HG03460 (cell line): ENCODE measurements at regions not wholly inside any gene's neighbourhood (a gene's known extent, or its start where the extent isn't known, plus 50 kb on each side); places are given as distances from the start of the nearest gene placed in this dataset.
"Not testable (repeated sequence)": the region's sequence is repeated elsewhere in the genome, so short reads cannot be mapped to it uniquely, and the experiment has no call there.

Experiments
- ATAC-seq: cut with Tn5 transposase; IDR thresholded peaks from one replicate; pipeline ENCODE4 v1.9.1; 2021; ENCODE audit not compliant: unreplicated experiment

GRCh38 chr10:28387140-28387539 is 84.3 kb upstream of the MPP7 start:
- ATAC-seq, result no peak

GRCh38 chr10:28391283-28391682 is 88.4 kb upstream of the MPP7 start:
- ATAC-seq, result no peak

- ATAC-seq, result peak; percentile 68
Observed at GRCh38 chr10:28393956-28394568, 91.2 kb upstream of the MPP7 start.

GRCh38 chr10:28396331-28396730 is 93.5 kb upstream of the MPP7 start:
- ATAC-seq, result no peak

- ATAC-seq, result no peak
Observed at GRCh38 chr10:28397229-28397628, 94.4 kb upstream of the MPP7 start.

GRCh38 chr10:28400176-28400575 is 97.3 kb upstream of the MPP7 start:
- no peak for ATAC-seq

GRCh38 chr10:28400681-28401080 is 97.8 kb upstream of the MPP7 start:
- no peak for ATAC-seq

- ATAC-seq, result not testable (repeated sequence)
Observed at GRCh38 chr10:28402611-28403073, 99.8 kb upstream of the MPP7 start.

GRCh38 chr10:28403090-28403489 is 100.2 kb upstream of the MPP7 start:
- ATAC-seq, result no peak

- ATAC-seq, result no peak
Observed at GRCh38 chr10:28408237-28408777, 105.4 kb upstream of the MPP7 start.

- no peak for ATAC-seq
Observed at GRCh38 chr10:28410420-28411135, 107.7 kb upstream of the MPP7 start.

GRCh38 chr10:28411136-28411460 is 108.2 kb upstream of the MPP7 start:
- ATAC-seq, result no peak

- peak; percentile 85 for ATAC-seq
Observed at GRCh38 chr10:28411648-28412047, 108.8 kb upstream of the MPP7 start.

- no peak for ATAC-seq
Observed at GRCh38 chr10:28418069-28418468, 114.8 kb upstream of the WAC start.

- ATAC-seq, result no peak
Observed at GRCh38 chr10:28425422-28425821, 107.5 kb upstream of the WAC start.

GRCh38 chr10:28426392-28427159 is 106.3 kb upstream of the WAC start:
- ATAC-seq, result no peak

GRCh38 chr10:28427376-28427775 is 105.5 kb upstream of the WAC start:
- no peak for ATAC-seq

GRCh38 chr10:28429045-28429444 is 103.9 kb upstream of the WAC start:
- no peak for ATAC-seq

- no peak for ATAC-seq
Observed at GRCh38 chr10:28429573-28430216, 103.2 kb upstream of the WAC start.

- ATAC-seq, result no peak
Observed at GRCh38 chr10:28431139-28431538, 101.8 kb upstream of the WAC start.

- peak; percentile 83 for ATAC-seq
Observed at GRCh38 chr10:28432210-28432676, 100.7 kb upstream of the WAC start.
